COLO668 (cell line): ENCODE measurements at regions not wholly inside any gene's neighbourhood (a gene's known extent, or its start where the extent isn't known, plus 50 kb on each side); places are given as distances from the start of the nearest gene placed in this dataset.

ENCODE experiments used
- DNase-seq: peaks from one replicate; lab custom pipeline; 2025; ENCODE audit not compliant: unreplicated experiment; lab: John Stamatoyannopoulos, UW

GRCh38 chr1:17970757-17971156 is 136.8 kb upstream of the IGSF21 start:
- DNase-seq: no peak

- no peak for DNase-seq
These were observed 133.9 kb upstream of the IGSF21 start for GRCh38 chr1:17973694-17974093.

GRCh38 chr1:17976854-17977253 is 130.7 kb upstream of the IGSF21 start:
- DNase-seq: no peak

- DNase-seq: no peak
These were observed 129.6 kb upstream of the IGSF21 start for GRCh38 chr1:17978016-17978415.

GRCh38 chr1:17979815-17980214 is 127.8 kb upstream of the IGSF21 start:
- DNase-seq: peak; percentile 18

- no peak for DNase-seq
These were observed 125.4 kb upstream of the IGSF21 start for GRCh38 chr1:17982197-17982596.

GRCh38 chr1:17984583-17984982 is 123.0 kb upstream of the IGSF21 start:
- DNase-seq: peak; percentile 42

- no peak for DNase-seq
These were observed 121.4 kb upstream of the IGSF21 start for GRCh38 chr1:17986156-17986555.

GRCh38 chr1:17990401-17990800 is 117.2 kb upstream of the IGSF21 start:
- no peak for DNase-seq

- DNase-seq: no peak
These were observed 115.6 kb upstream of the IGSF21 start for GRCh38 chr1:17991996-17992395.

GRCh38 chr1:17992800-17993199 is 114.8 kb upstream of the IGSF21 start:
- no peak for DNase-seq

GRCh38 chr1:17994046-17994445 is 113.6 kb upstream of the IGSF21 start:
- no peak for DNase-seq

GRCh38 chr1:17995480-17995879 is 112.1 kb upstream of the IGSF21 start:
- DNase-seq: no peak

GRCh38 chr1:17998889-17999288 is 108.7 kb upstream of the IGSF21 start:
- DNase-seq: peak; percentile 10

GRCh38 chr1:17999884-18000283 is 107.7 kb upstream of the IGSF21 start:
- DNase-seq: no peak

GRCh38 chr1:18001725-18002124 is 105.9 kb upstream of the IGSF21 start:
- no peak for DNase-seq

GRCh38 chr1:18004278-18004677 is 103.3 kb upstream of the IGSF21 start:
- no peak for DNase-seq

- no peak for DNase-seq
These were observed 102.4 kb upstream of the IGSF21 start for GRCh38 chr1:18005238-18005637.

GRCh38 chr1:18007391-18008041 is 100.1 kb upstream of the IGSF21 start:
- no peak for DNase-seq

- DNase-seq: no peak
These were observed 99.5 kb upstream of the IGSF21 start for GRCh38 chr1:18008081-18008480.

GRCh38 chr1:18009055-18009454 is 98.5 kb upstream of the IGSF21 start:
- DNase-seq: no peak

GRCh38 chr1:18009478-18009961 is 98.1 kb upstream of the IGSF21 start:
- no peak for DNase-seq

- DNase-seq: no peak
These were observed 97.2 kb upstream of the IGSF21 start for GRCh38 chr1:18010408-18010807.
